GM12878 (cell line): ENCODE measurements at regions not wholly inside any gene's neighbourhood (a gene's known extent, or its start where the extent isn't known, plus 50 kb on each side); places are given as distances from the start of the nearest gene placed in this dataset.

Experiments
- ATAC-seq: fragments of 200-7000 bp; cut with Tn5 transposase; 3 replicates; pipeline ENCODE4 v1.9.1; 2020; ENCODE audit warnings: mild to moderate bottlenecking, moderate library complexity
- BruUV-seq: library from RNA; stranded (reverse); fragments of 400-500 nt; replicated peaks from 2 replicates; lab custom pipeline; 2021; lab: Mats Ljungman, UMichigan
- CTCF ChIA-PET: fragments of 300-600 bp; sonication (Branson Sonifier 250); formaldehyde crosslinking; extraction: SDS; loops from one replicate; lab custom pipeline; 2021; ENCODE audit warnings: inconsistent platforms; lab: Yijun Ruan, JAX
- POLR2A ChIA-PET: fragments of 350-600 bp; formaldehyde crosslinking; extraction: SDS; loops from one replicate; lab custom pipeline; 2021; ENCODE audit warnings: inconsistent platforms; lab: Charles Lee
- RAD21 ChIA-PET: fragments of 300-600 bp; sonication (Branson Sonifier 250); formaldehyde crosslinking; loops from one replicate; lab custom pipeline; 2023; ENCODE audit warnings: antibody characterized with exemption; ENCODE audit not compliant: unreplicated experiment; lab: Charles Lee
- SMC1A ChIA-PET: fragments of 300-600 bp; sonication (Branson Sonifier 250); formaldehyde crosslinking; loops from one replicate; lab custom pipeline; 2023; ENCODE audit not compliant: unreplicated experiment, uncharacterized antibody; lab: Charles Lee
- DNase-seq: peaks from one replicate; pipeline ENCODE4 v3.0.0-alpha.2; 2011; ENCODE audit warnings: low read depth, low spot score
- FAIRE-seq: peaks from 3 replicates; lab custom pipeline; 2011; peaks lifted over from hg19 to GRCh38; lab: Jason Lieb, UNC
- H2AFZ ChIP-seq: 2 replicates; pipeline ENCODE4 v1.6.0; 2011; ENCODE audit warnings: low read depth, low read length, control low read depth; ENCODE audit not compliant: control insufficient read depth
- H3K27ac ChIP-seq: 2 replicates; pipeline ENCODE4 v1.5.1; 2011; ENCODE audit warnings: control low read depth; ENCODE audit not compliant: control insufficient read depth, insufficient read depth
- H3K27me3 ChIP-seq, 2 experiments: replicated peaks in 1 of 2; 2 replicates each; pipeline versions ENCODE4 v1.6.0 to v1.6.1; 2011; ENCODE audit warnings: low read length in 1 of 2; ENCODE audit not compliant: control insufficient read depth in 2 of 2, insufficient read depth in 2 of 2
- H3K36me3 ChIP-seq, 2 experiments: 2 replicates each; pipeline ENCODE4 v1.5.1; 2011; ENCODE audit warnings: low read length in 1 of 2; ENCODE audit not compliant: control insufficient read depth in 2 of 2, insufficient read depth in 2 of 2
- H3K4me1 ChIP-seq: 2 replicates; pipeline ENCODE4 v1.6.1; 2011; ENCODE audit warnings: mild to moderate bottlenecking, low read length, moderate library complexity, mixed read lengths; ENCODE audit not compliant: control insufficient read depth, insufficient read depth
- H3K4me2 ChIP-seq: 2 replicates; pipeline ENCODE4 v1.6.0; 2011; ENCODE audit warnings: control low read depth; ENCODE audit not compliant: control insufficient read depth, insufficient read depth
- H3K4me3 ChIP-seq: fragments of 200-600 bp; sonication (generic); 2 replicates; pipeline ENCODE4 v1.5.1; 2016
- H3K79me2 ChIP-seq: 2 replicates; pipeline ENCODE4 v1.6.0; 2011; ENCODE audit warnings: low read length; ENCODE audit not compliant: control insufficient read depth, insufficient read depth
- H3K9ac ChIP-seq: 2 replicates; pipeline ENCODE4 v1.8.0; 2011; ENCODE audit warnings: low read length, control low read depth, mixed read lengths; ENCODE audit not compliant: control insufficient read depth, insufficient read depth
- H3K9me3 ChIP-seq: replicated peaks from 3 replicates; pipeline ENCODE4 v1.5.1; 2011; ENCODE audit warnings: mild to moderate bottlenecking, low read length; ENCODE audit not compliant: control insufficient read depth, insufficient read depth
- H4K20me1 ChIP-seq: 2 replicates; pipeline ENCODE4 v1.6.0; 2011; ENCODE audit not compliant: control insufficient read depth, insufficient read depth
- CBFB ChIP-seq: IDR thresholded peaks from 2 replicates; pipeline ENCODE4 v1.6.1; 2016; ENCODE audit warnings: antibody characterized with exemption, low read depth
- CHD2 ChIP-seq: IDR thresholded peaks from 2 replicates; pipeline ENCODE4 v1.6.1; 2011; ENCODE audit warnings: low read depth, low read length, improper control_type of control experiment, borderline replicate concordance
- CTCF ChIP-seq, 3 experiments: IDR thresholded peaks in 2 of 3; conservative IDR thresholded peaks in 1 of 3; 2 replicates each; pipeline ENCODE4 v1.5.1; 2011; ENCODE audit warnings: low read depth in 3 of 3, low read length in 3 of 3, mild to moderate bottlenecking in 3 of 3, control low read depth in 2 of 3, moderate library complexity in 2 of 3, inconsistent platforms in 1 of 3, mixed read lengths in 1 of 3; ENCODE audit not compliant: control insufficient read depth in 2 of 3, insufficient read depth in 1 of 3; ENCODE audit errors: extremely low read depth in 1 of 3
- EZH2 ChIP-seq: IDR thresholded peaks from 2 replicates; pipeline ENCODE4 v1.6.1; 2012; ENCODE audit warnings: low read depth, mild to moderate bottlenecking, control low read depth, inconsistent platforms, low read length, borderline replicate concordance; ENCODE audit not compliant: control insufficient read depth
- FOXM1 ChIP-seq: IDR thresholded peaks from 2 replicates; pipeline ENCODE4 v1.6.1; 2012; ENCODE audit warnings: low read depth, mild to moderate bottlenecking, inconsistent platforms, low read length, moderate library complexity
- LARP7 ChIP-seq: fragments of 450-650 bp; IDR thresholded peaks from 2 replicates; pipeline ENCODE4 v1.6.1; 2017; ENCODE audit warnings: mild to moderate bottlenecking
- MTA3 ChIP-seq: IDR thresholded peaks from 2 replicates; pipeline ENCODE4 v1.6.1; 2012; ENCODE audit warnings: low read length, inconsistent platforms, borderline replicate concordance
- PML ChIP-seq: IDR thresholded peaks from 2 replicates; pipeline ENCODE4 v1.6.1; 2012; ENCODE audit warnings: low read length, inconsistent platforms
- RCOR1 ChIP-seq: conservative IDR thresholded peaks from 2 replicates; pipeline ENCODE4 v1.6.1; 2012; ENCODE audit warnings: low read depth, low read length, improper control_type of control experiment
- SKIL ChIP-seq: fragments of 450-650 bp; IDR thresholded peaks from 2 replicates; pipeline ENCODE4 v1.6.1; 2017; ENCODE audit warnings: mild to moderate bottlenecking, low read depth, inconsistent platforms; ENCODE audit not compliant: poor library complexity, severe bottlenecking
- SP1 ChIP-seq: IDR thresholded peaks from one replicate; pipeline ENCODE4 v1.6.1; 2011; ENCODE audit warnings: low read depth, low read length
- SUPT20H ChIP-seq: IDR thresholded peaks from 2 replicates; pipeline ENCODE4 v1.6.1; 2011; ENCODE audit warnings: low read depth, mild to moderate bottlenecking, low read length, moderate library complexity, borderline replicate concordance; ENCODE audit not compliant: control insufficient read depth
- ZNF622 ChIP-seq: fragments of 450-650 bp; IDR thresholded peaks from 2 replicates; pipeline ENCODE4 v1.6.1; 2017; ENCODE audit warnings: mild to moderate bottlenecking, inconsistent platforms
- WGBS: methylation state at CpG from one replicate; pipeline ENCODE4 v1.1.6; 2016; ENCODE audit warnings: low lambda C conversion rate; ENCODE audit not compliant: insufficient replicate concordance, insufficient coverage; ENCODE audit errors: missing lambda C conversion rate; 5-methylcytosine and 5-hydroxymethylcytosine counted together
- in situ Hi-C: fragments of 300-500 bp; cut with MboI; formaldehyde crosslinking; loops from 9 replicates; pipeline ENCODE4 v1.14.3; 2018; ENCODE audit warnings: mixed read lengths
- intact Hi-C: fragments of 100-400 bp; cut with micrococcal nuclease; formaldehyde crosslinking; loops from one replicate; pipeline ENCODE4 v1.14.2; 2022; ENCODE audit not compliant: unreplicated experiment
- TF ChIP-seq, protein P1 (sequence below): fragments of 450-650 bp; IDR thresholded peaks from 2 replicates; pipeline ENCODE4 v1.6.1; 2017; ENCODE audit warnings: borderline replicate concordance

- ATAC-seq (no peak), FAIRE-seq (no peak), DNase-seq (no peak)
- H2AFZ ChIP-seq: no peak overlapping the region
- SMC1A ChIA-PET: no interaction called here
- POLR2A ChIA-PET: no interaction called here
- no peak overlapping the region for H3K27ac ChIP-seq
- RAD21 ChIA-PET: no interaction called here
- no peaks in the 10 kb centered on the region for H3K36me3 ChIP-seq
- CTCF ChIA-PET: no interaction called here
- in situ Hi-C loops: no loop called here
- no peak for TF ChIP-seq SP1
- no peak for TF ChIP-seq MTA3
- TF ChIP-seq CHD2: no peak
- no peak for TF ChIP-seq CBFB
- TF ChIP-seq PML: no peak
- TF ChIP-seq FOXM1: no peak
- no peak for TF ChIP-seq ZNF622
- no peak overlapping the region for H3K4me3 ChIP-seq
- no TSS peak for BruUV-seq
- H3K79me2 ChIP-seq: no peaks in the 10 kb centered on the region
- no peaks in the 10 kb centered on the region for H3K4me1 ChIP-seq
- no peak overlapping the region for H3K4me2 ChIP-seq
- no peaks in the 10 kb centered on the region for H3K27me3 ChIP-seq
- no peak overlapping the region for H3K9ac ChIP-seq
- intact Hi-C loops: no loop called here
- H3K9me3 ChIP-seq: no peaks in the 10 kb centered on the region
- no peaks in the 10 kb centered on the region for H4K20me1 ChIP-seq
These were observed 983.7 kb downstream of the MCTP2 start for GRCh38 chr15:95215017-95215416.

GRCh38 chr15:95226835-95227234 lies 995.5 kb downstream of the MCTP2 start:
- ChIA-PET POLR2A (no interaction called here), SMC1A (interaction anchor here (0.6 to 0.7 kb wide), 2 partner anchors 126 to 657 kb away, joined by 3 read pairs; no protein-coding TSS in a partner anchor), CTCF (interaction anchor here (1.1 kb wide), 1 partner anchor 202 kb away, joined by 3 read pairs; no protein-coding TSS in a partner anchor), RAD21 (no interaction called here)
- no peak overlapping the region for H2AFZ ChIP-seq
- no peaks in the 10 kb centered on the region for H3K9me3 ChIP-seq
- no peaks in the 10 kb centered on the region for H3K4me1 ChIP-seq
- no peaks in the 10 kb centered on the region for H3K79me2 ChIP-seq
- DNase-seq: no peak
- FAIRE-seq: no peak
- ATAC-seq: no peak
- H3K27me3 ChIP-seq: no peaks in the 10 kb centered on the region
- in situ Hi-C loops: no loop called here
- no peaks in the 10 kb centered on the region for H4K20me1 ChIP-seq
- no peak overlapping the region for H3K9ac ChIP-seq
- no TSS peak for BruUV-seq
- WGBS: 40% methylated on average over 5 of the region's 5 CpGs
- H3K4me3 ChIP-seq: no peak overlapping the region
- H3K36me3 ChIP-seq: no peaks in the 10 kb centered on the region
- no peak overlapping the region for H3K27ac ChIP-seq
- intact Hi-C loops: no loop called here
- no peak overlapping the region for H3K4me2 ChIP-seq
- TF ChIP-seq, protein P1, sequence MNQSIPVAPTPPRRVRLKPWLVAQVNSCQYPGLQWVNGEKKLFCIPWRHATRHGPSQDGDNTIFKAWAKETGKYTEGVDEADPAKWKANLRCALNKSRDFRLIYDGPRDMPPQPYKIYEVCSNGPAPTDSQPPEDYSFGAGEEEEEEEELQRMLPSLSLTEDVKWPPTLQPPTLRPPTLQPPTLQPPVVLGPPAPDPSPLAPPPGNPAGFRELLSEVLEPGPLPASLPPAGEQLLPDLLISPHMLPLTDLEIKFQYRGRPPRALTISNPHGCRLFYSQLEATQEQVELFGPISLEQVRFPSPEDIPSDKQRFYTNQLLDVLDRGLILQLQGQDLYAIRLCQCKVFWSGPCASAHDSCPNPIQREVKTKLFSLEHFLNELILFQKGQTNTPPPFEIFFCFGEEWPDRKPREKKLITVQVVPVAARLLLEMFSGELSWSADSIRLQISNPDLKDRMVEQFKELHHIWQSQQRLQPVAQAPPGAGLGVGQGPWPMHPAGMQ: no peak
- no peak for TF ChIP-seq SKIL
- TF ChIP-seq CTCF (IDR thresholded peaks at IDR 0.05 in 2 of 3, conservative IDR thresholded peaks at IDR 0.05 in 1 of 3; ENCODE audit: control insufficient read depth in 2 of 3, extremely low read depth in 1 of 3, insufficient read depth in 1 of 3, low read depth in 3 of 3, low read length in 3 of 3): no peak
- TF ChIP-seq RCOR1: no peak
- TF ChIP-seq LARP7: no peak
- no peak for TF ChIP-seq EZH2
- no peak for TF ChIP-seq SUPT20H
